ENCODE measurements at regions not wholly inside any gene's neighbourhood (a gene's known extent, or its start where the extent isn't known, plus 50 kb on each side); places are given as distances from the start of the nearest gene placed in this dataset.

GRCh38 chr2:8602809-8603208 is 79.0 kb upstream of the ID2 start:
- TF ChIP-seq POLR2A (IDR thresholded peaks at IDR 0.05) = no peak
- no peak for TF ChIP-seq CTCF (IDR thresholded peaks at IDR 0.05)
- TF ChIP-seq EP300 (IDR thresholded peaks at IDR 0.05) = no peak
